GM12892 (cell line): ENCODE measurements at regions not wholly inside any gene's neighbourhood (a gene's known extent, or its start where the extent isn't known, plus 50 kb on each side); places are given as distances from the start of the nearest gene placed in this dataset.

Experiments used
- POLR2A ChIP-seq: IDR thresholded peaks from 2 replicates; pipeline ENCODE4 v1.6.1; 2011; ENCODE audit warnings: low read depth, low read length, control low read depth
- POLR2AphosphoS5 ChIP-seq: IDR thresholded peaks from 2 replicates; pipeline ENCODE4 v1.6.1; 2011; ENCODE audit warnings: low read depth, low read length, control low read depth
- TAF1 ChIP-seq: IDR thresholded peaks from 2 replicates; pipeline ENCODE4 v1.6.1; 2011; ENCODE audit warnings: low read depth, mild to moderate bottlenecking, control low read depth, low read length, borderline replicate concordance

GRCh38 chr9:17978773-17979172 lies 399.9 kb downstream of the SH3GL2 start:
- no peak for TF ChIP-seq POLR2A
- no peak for TF ChIP-seq TAF1
- TF ChIP-seq POLR2AphosphoS5 = no peak
